Right hindlimb (tissue), 1 donor: ENCODE measurements at regions not wholly inside any gene's neighbourhood (a gene's known extent, or its start where the extent isn't known, plus 50 kb on each side); places are given as distances from the start of the nearest gene placed in this dataset.

ENCODE experiments used
- DNase-seq: peaks from one replicate; pipeline ENCODE4 v3.0.0-alpha.2; 2018

DNA sequence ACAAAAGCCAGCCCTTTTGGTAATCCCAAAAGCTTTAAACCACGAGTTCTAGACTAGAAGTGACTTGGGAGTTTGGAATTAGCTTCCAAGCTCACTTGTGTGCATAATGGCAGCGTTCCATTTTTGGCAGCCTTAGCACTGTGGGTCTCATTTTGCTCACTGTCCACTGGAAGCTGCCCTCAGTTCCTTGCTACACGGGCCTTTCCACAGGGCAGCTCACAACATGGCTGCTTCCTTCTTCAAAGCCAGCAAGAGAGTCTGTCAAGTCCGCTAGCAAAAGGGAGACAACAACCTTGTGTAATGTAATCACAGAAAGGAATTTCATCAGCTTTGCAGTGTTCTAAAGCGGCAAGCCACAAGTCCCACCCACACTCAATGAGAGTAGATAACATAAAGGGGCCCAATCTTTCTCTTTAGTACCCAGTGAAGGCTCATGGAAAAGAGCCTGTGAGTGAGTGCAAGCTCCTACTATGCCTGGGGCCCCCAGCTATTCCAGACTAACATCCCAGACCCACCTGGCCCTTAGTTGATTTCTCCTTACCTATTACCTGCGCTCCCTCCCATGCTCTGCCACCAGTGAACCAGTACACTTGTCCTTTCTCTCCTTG lies 168.5 kb upstream of the FOXN2 start:
- DNase-seq: no peak

DNA sequence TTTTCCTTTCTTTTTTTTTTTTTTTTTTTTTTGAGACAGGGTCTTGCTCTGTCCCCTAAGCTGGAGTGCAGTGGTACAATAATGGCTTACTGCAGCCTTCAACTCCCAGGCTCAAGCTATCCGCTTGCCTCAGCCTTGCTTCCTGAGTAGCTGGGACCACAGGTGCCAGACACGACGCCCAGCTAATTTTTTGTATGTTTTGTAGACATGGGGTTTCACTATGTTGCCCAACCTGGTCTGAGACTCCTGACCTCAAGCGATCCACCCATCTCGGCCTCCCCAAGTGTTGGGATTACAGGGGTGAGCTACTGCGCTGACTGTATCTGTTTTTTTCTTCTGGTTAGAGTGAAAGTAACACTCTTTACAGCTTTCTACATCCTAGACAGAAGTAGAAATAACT lies 167.9 kb upstream of the FOXN2 start:
- no peak for DNase-seq

DNA sequence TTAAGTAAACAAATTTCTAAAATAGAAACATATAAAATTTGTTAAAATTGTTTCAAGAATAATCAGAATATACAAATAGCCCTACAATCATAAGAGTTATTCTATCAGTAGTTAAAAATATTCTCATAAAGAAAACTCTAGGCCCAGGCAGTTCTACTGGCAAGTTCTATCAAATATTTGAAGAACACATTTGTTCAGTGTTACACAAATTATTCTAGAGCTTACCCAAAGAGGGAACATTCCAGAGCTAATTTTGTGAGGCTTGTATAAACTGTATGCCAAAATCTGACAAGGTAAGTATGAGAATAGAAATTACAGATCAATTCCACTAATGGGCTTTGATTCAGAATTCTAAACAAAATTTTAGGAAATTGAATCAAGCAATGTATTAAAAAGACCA lies 166.8 kb upstream of the FOXN2 start:
- DNase-seq: no peak

DNA sequence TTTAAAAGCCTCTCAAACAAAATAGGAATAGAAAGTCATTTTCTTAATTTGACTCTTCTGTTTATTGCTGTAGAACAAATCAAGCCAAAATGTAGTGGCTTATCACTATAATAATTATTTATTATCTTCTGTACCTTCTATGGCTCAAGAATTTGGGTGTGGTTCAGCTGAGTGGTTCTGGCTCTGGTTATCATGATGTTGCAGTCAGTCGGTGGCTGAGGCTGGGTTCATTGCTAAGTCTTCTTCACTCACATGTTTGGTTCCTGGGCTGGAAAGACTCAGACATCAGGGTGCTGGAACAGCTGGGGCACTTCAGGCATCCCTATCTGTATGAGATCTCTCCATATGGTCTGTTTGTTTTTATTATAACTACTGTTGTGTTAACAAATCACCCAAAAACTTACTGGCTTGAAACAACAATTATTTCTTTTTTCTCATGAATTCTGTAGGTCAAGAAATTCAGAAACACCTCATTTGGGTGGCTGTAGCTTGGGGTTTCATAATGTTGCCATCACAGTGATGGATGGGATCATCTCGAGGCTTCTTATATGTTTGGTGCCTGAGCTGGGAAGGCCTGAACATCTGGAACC lies 165.5 kb upstream of the FOXN2 start:
- DNase-seq: no peak

DNA sequence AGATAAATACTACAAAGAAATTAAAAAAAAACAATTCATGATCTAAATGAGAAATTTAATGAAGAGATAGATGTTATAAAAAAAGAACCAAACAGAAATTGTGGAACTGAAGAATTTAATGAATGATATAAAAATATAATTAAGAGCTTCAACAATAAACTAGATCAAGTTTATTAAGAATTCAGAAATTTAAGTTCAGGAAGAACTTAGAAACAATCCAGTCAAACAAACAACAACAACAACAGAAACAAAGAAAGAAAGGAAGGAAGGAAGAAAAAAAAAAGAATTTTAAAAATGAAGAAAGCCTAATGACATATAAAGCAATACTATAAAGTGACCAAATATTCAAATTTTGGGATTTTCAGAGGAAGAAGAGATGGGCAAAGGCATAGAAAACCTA lies 157.3 kb upstream of the FOXN2 start:
- DNase-seq: no peak

DNA sequence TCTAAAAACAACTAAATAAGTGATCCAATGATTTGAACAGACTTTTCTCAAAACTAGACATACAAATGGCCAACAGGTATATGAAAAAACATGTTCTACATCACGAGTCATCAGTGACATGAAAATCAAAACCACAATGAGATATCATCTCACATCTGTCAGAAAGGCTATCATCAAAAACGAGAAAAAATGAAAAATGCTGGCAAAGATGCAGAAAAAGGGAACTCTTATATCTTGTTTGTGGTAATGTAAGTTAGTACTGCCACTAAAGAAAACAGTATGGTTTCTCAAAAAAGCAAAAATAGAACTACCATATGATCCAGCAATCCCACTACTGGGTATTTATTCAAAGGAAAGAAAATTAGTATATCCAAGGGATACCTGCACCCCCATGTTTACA lies 152.9 kb upstream of the FOXN2 start:
- no peak for DNase-seq

DNA sequence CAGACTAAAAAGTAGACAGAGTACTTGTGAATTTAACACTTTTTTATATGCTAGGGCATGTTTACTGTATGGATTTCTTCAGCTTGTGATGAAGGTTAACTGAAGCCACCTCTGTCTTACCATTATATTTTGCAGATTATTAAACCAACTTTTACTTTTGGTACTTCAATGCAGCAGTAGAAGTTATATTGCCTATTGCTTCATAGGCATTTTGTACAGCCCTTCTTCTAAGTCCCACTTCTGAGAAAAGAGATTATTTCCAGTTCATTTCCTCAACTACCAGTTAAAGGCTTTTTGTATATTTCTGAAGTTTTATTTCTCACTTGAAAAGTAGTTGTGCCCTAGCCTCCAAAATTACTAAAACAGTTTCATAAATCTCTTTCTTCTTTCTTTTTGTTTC lies 151.7 kb upstream of the FOXN2 start:
- DNase-seq: no peak

DNA sequence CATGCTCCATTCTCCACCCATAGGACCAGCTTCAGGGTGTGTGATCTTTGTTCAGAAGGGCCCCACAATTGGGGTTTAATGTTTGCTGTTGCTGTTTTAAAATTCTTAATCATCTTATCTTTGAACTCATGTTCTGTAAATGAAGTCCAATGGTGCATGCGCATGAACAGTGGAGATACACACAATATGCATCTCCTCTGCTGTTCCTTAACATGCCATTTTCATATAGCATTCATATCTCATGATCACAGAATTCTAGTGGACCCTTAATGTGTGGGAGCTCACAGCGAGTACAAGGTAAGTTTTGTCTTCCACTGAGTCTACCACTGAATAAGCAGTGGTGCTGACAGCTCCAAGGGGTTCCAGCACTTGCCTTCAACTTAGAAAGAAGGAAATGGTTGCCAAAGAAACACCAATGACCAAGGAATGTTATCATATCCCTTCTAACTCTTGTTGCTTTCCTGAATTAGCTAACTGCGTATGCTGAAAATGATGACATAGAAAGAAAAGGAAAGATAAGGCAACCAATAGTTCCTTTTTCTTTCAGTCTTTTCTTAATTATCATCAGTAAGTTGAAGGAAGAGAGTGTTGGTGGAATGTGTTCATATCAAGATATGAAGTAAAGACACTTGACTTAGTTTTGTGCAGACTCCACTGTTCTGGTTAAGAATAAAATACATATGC lies 149.3 kb upstream of the FOXN2 start:
- no peak for DNase-seq

DNA sequence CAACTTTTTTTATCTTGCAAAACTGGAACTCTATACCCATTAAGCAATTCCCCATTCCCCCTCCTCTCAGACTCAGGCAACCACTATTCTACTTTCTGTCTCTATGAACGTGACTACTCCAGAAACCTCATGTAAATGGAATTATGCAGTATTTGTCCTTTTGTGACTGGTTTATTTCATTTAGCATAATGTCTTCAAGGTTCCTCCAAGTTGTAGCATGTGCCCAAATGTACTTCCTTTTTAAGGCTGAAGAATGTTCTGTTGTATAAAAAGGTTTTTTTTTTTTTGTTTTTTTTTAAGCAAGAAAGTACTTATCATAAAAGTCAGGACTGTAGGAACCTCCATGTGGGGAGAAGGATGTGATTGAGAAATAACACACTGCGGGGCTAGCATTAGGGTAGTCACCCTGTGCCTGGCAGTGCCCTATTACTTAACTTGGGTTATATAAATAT lies 145.3 kb upstream of the FOXN2 start:
- no peak for DNase-seq

DNA sequence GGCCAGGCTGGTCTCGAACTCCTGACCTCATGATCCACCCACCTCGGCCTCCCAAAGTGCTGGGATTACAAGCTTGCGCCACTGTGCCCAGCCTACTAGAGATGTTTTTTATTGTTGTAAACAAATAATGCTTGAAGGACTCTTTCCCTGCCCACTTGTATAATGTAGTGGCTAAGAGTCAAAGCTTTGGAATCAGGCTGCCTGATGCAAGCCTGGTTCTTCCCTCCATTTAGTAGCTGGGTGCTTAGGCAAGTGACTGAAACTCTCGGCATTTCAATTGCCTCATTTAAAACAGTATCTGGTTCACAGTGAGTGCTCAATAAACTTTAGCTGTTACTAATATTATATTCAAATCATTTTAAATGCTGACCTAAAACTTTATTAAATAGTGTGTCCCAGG lies 144.2 kb upstream of the FOXN2 start:
- no peak for DNase-seq

DNA sequence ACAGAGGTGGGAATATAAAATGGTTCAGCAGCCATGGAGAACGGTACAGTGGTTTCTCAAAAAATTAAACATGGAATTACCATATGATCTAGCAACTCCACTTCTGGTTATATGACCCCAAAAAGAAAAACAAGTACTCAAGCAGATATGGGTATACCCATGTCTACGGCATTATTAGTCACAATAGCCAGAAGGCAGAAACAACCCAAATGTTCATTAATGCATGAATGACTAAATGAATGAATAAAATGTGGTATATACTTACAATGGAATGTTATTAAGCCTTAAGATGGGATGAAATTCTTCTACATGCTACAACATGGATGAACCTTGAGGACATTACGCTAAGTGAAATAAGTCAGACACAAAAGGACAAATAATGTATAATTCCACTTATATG lies 141.3 kb upstream of the FOXN2 start:
- DNase-seq: no peak

DNA sequence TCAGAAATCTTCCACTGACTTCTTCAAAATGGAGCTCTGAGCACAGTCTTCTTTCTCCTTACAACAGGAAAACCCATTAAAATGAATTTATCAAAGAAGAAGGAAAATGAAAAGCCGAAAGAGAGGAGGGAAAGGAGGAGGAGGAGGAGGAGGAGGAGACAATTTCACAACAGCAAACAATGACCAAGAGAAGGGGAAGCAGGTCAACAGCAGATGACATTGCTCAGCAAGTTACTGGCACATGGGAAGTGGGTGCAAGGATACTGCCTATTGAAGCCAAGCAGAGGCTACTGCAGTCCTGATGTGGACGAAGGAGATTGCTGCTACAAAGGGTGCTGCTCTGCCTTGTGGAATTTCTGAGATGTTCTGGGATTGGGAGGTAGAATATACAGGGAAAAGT lies 140.0 kb upstream of the FOXN2 start:
- no peak for DNase-seq

DNA sequence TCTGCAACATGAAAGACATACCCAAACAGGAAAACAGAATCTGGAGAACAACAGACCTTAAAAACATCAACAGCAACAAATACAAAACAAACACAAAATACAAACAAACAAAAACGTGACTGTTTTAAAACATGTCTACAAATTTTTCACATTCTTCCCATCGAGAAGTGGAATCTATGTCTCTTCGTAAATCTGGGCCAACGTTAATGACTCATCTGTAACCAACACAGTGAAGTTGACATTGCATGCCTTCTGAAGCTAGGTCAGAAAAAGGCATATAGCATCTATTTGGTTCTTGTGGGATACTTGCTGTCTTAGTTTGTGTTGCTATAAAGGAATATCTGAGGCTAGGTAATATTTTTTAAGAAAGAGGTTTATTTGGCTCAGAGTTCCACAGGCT lies 139.2 kb upstream of the FOXN2 start:
- no peak for DNase-seq

DNA sequence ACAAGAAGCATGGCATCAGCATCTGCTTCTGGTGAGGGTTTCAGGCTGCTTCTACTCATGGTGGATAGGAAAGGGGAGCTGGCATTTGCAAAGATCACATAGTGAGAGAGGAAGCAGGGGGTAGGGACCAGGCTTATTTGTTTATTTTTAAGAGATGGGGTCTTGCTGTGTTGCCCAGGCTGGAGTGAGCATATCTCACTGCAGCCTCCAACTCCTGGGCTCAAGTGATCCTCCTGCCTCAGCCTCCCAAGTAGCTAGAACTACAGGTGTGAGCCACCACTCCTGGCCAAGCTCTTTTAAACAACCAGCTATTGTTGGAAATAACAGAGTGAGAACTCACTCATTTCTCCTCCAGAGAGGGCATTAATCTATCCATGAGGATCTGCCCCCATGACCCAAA lies 138.8 kb upstream of the FOXN2 start:
- no peak for DNase-seq

DNA sequence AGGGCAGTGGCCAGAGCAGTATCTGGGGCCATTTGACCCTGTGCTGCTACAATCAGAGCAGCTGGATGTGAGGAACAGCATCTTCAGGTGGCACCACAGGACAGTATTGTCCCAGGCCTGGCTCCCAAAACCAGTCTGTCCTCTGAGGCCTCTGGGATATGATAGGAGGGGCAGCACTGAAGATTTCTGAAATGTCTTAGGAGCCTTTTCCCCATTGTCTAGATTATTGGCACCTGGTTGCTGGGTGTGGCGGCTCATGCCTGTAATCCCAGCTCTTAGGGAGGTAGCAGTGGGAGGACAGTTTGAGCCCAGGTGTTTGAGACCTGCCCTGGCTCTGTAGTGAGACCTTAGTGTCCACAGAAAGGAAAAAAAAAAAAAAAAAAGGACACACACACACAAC lies 137.6 kb upstream of the FOXN2 start:
- no peak for DNase-seq

DNA sequence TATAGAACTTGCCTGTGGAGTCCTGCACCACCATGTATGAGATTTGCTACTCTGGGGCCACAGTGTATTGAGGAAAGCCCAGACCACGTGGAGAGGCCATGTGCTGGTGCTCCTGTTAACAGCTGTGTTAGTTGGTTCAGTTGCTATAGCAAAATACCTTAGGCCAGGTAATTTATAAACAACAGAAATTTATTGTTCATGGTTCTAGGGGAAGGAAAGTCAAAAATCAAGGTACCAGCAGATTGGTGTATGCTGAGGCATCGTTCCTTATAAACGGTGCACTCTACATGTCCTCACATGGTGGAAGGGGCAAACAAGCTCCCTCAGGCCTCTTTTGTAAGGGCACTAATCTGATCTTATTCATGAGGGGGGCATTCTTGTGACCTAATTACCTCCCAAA lies 135.9 kb upstream of the FOXN2 start:
- DNase-seq: no peak

DNA sequence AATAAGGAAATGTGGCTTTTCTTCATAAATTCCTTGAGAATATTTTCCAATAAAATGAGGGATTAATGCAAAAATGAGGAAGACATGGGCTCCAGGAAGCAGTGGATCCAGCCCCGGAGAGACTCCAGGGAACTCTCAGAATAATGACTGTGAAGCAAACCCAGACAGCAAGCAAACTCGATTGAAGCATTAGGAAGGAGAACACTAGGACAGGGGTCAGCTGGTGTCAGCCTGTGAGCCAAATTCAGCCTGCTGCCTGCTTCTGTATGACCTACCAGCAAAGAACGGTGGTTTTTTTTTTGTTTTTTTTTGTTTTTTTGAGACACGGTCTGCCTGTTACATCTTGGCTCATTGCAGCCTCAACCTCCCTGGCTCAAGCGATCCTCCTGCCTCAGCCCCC lies 133.9 kb upstream of the FOXN2 start:
- no peak for DNase-seq

DNA sequence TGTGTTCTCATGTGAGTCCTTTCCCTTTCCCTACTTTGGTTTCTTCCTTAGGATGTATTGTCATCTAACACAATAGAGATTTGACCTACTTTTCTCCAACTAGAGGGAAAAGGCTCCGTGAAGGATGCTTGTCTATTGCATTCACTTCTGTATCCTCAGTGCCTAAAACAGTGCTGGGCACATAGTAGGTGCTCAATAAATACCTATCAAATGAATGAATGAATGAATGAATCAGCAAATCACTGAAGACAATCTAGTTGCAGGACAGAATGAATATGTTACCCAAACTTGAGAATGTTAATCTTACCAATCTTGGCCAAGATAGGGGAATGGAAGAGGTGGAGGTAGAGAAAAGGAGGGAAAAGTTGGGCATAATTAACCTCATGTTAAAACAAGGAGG lies 131.2 kb upstream of the FOXN2 start:
- no peak for DNase-seq

DNA sequence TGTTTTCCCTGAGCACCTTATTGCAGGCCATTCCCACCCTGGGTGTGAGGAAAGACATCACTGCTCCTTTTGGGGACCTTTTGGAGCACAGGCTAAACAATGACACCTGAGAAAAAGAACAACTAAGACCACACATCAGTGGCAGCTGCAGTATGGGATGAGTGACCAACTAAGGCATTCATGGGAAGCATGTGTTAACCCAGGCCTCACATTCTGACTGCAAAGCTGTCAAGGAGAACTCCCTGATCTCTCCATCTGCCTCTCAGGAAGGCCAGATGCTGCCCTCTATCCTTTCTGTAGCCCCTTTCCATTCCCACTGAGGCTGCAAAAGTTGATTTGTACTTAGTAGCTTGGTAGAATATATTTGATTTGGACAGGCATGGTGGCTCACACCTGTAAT lies 130.5 kb upstream of the FOXN2 start:
- DNase-seq: no peak

DNA sequence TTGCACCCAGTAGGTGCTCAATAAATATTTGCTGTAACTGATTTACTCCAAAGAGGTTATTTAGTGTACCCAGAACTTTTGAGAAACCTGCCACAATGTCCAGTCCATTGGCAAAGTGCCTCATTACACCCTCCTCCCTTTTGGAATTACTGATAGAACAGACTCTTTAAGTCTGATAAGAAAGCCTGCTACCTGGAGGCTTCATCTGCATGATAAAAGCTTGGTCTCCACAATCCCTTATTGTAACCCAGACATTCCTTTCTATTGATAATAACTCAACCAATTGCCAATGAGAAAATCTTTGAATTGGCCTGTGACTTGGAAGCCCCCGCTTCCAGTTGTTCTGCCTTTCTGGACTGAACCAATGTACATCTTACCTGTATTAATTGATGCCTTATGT lies 127.0 kb upstream of the FOXN2 start:
- DNase-seq: no peak

DNA sequence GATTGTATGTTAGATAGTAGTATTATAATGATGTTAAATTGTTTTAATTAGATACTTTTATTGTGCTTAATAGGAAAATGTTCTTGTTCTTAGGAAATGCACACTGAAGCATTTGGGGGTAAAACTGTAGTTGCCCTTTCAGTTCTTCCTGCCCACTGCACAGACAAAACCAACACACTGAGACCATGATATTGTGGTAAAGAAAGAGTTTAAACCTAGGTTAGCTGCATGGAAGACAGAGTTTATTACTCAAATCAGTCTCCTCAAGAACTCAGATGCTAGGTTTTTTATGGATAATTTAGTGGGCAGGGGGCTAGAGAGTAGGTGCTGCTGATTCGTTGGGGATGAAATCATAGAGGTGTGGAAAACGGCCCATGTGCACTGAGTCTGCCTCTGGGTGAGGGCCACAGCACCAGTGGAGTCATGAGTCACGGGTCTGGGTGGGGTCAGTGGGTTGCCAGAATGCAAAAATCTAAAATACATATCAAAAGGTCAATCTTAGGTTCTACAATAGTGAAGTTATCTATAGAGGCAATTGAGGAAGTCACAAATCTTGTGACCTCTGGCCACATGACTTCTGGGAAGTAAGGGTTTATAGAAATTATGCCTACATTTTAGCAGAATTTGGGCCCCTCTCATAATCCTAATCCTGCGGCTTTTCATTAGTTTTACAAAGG lies 124.8 kb upstream of the FOXN2 start:
- no peak for DNase-seq

DNA sequence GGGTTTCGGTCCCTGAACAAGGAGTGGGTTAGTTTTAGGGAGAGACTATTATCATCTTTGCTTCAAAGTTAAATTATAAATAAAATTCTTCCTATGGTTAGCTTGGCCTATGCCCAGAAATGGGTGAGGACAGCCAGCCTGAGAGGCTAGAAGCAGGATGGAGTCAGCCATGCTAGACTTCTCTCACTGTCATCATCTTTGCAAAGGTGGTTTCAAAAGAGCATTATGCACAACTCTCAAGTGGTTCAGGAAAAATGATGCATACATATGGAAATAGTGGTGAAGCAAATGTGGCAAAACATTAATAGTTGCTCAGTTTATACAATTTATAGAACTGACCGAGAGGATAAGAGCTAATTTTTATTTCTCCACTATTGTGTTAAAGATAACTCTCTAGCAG lies 124.3 kb upstream of the FOXN2 start:
- no peak for DNase-seq

DNA sequence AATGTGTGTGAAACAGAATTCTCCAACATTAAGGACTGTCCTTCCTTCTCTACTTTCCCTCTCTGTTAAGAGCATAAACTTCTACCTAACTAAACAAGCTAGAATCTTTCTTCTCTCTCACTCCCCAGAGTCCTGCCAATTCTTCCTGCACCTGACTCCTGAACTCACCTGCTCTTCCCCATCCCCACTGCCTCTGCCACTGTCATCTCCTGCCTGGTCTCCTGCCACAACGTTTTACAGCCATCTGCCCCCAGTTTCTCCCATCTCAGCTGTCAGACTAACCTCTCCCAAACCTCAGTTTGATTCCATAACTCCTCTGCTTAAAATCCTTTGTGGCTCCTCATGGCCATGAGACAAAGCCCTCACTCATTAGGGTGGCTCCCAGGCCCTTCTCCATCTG lies 119.8 kb upstream of the FOXN2 start:
- DNase-seq: no peak

DNA sequence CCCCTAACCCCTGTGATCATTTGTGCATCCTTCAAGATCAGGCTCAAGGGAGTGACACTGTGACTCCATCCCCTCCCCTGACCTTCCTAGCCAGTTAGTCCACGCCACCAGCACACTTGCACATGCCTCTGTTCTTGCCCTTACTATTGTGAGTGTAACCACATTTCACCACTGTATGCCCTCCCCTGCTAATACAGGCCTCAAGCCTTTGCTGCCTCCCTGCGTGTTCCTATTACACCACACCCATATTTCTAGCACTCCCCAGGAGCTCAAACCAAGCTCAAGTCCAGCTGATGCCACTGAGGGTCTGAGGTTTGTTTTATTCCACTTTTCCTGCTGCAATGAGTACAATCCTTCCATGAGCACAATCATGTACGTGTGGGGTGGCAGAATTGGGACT lies 119.3 kb upstream of the FOXN2 start:
- no peak for DNase-seq
